ENCODE measurements at regions not wholly inside any gene's neighbourhood (a gene's known extent, or its start where the extent isn't known, plus 50 kb on each side); places are given as distances from the start of the nearest gene placed in this dataset.

GRCh38 chr11:134643115-134644012 lies 231.3 kb upstream of the B3GAT1 start:
- DNase-seq (ENCODE audit: low read depth in 4 of 4, low spot score in 3 of 4) = no peak

- no peak for DNase-seq (ENCODE audit: low read depth in 4 of 4, low spot score in 3 of 4)
Observed at GRCh38 chr11:134642206-134642605, 230.2 kb upstream of the B3GAT1 start.

GRCh38 chr11:134640971-134641968 lies 229.2 kb upstream of the B3GAT1 start:
- no peak for DNase-seq (ENCODE audit: low read depth in 4 of 4, low spot score in 3 of 4)

GRCh38 chr11:134640536-134640935 lies 228.5 kb upstream of the B3GAT1 start:
- DNase-seq (ENCODE audit: low read depth in 4 of 4, low spot score in 3 of 4) = no peak

- no peak for DNase-seq (ENCODE audit: low read depth in 4 of 4, low spot score in 3 of 4)
Observed at GRCh38 chr11:134639586-134640330, 227.7 kb upstream of the B3GAT1 start.

GRCh38 chr11:134638796-134639430 lies 226.9 kb upstream of the B3GAT1 start:
- no peak for DNase-seq (ENCODE audit: low read depth in 4 of 4, low spot score in 3 of 4)

GRCh38 chr11:134637091-134638015 lies 225.3 kb upstream of the B3GAT1 start:
- DNase-seq (ENCODE audit: low read depth in 4 of 4, low spot score in 3 of 4) = no peak

GRCh38 chr11:134636071-134636470 lies 224.0 kb upstream of the B3GAT1 start:
- no peak for DNase-seq (ENCODE audit: low read depth in 4 of 4, low spot score in 3 of 4)

GRCh38 chr11:134634897-134635831 lies 223.1 kb upstream of the B3GAT1 start:
- no peak for DNase-seq (ENCODE audit: low read depth in 4 of 4, low spot score in 3 of 4)

GRCh38 chr11:134633276-134633675 lies 221.2 kb upstream of the B3GAT1 start:
- no peak for DNase-seq (ENCODE audit: low read depth in 4 of 4, low spot score in 3 of 4)

GRCh38 chr11:134632347-134633119 lies 220.5 kb upstream of the B3GAT1 start:
- no peak for DNase-seq (ENCODE audit: low read depth in 4 of 4, low spot score in 3 of 4)

GRCh38 chr11:134630861-134631260 lies 218.8 kb upstream of the B3GAT1 start:
- no peak for DNase-seq (ENCODE audit: low read depth in 4 of 4, low spot score in 3 of 4)

GRCh38 chr11:134628426-134628825 lies 216.4 kb upstream of the B3GAT1 start:
- no peak for DNase-seq (ENCODE audit: low read depth in 4 of 4, low spot score in 3 of 4)

GRCh38 chr11:134626032-134626431 lies 214.0 kb upstream of the B3GAT1 start:
- DNase-seq (ENCODE audit: low read depth in 4 of 4, low spot score in 3 of 4) = no peak

GRCh38 chr11:134625631-134626030 lies 213.6 kb upstream of the B3GAT1 start:
- DNase-seq (ENCODE audit: low read depth in 4 of 4, low spot score in 3 of 4) = no peak

GRCh38 chr11:134625151-134625550 lies 213.1 kb upstream of the B3GAT1 start:
- no peak for DNase-seq (ENCODE audit: low read depth in 4 of 4, low spot score in 3 of 4)
